NCI-H2107 treated with DMSO at 0.1 percent for 48 hours (cell line): ENCODE measurements at regions not wholly inside any gene's neighbourhood (a gene's known extent, or its start where the extent isn't known, plus 50 kb on each side); places are given as distances from the start of the nearest gene placed in this dataset.

ENCODE experiments used
- DNase-seq: peaks from one replicate; lab custom pipeline; 2025; ENCODE audit not compliant: unreplicated experiment; lab: John Stamatoyannopoulos, UW

GRCh38 chr12:4056910-4057845, 184.0 kb upstream of the PARP11 start:
- DNase-seq, result no peak

- no peak for DNase-seq
These were observed 181.4 kb upstream of the PARP11 start for GRCh38 chr12:4054630-4055029.

DNA sequence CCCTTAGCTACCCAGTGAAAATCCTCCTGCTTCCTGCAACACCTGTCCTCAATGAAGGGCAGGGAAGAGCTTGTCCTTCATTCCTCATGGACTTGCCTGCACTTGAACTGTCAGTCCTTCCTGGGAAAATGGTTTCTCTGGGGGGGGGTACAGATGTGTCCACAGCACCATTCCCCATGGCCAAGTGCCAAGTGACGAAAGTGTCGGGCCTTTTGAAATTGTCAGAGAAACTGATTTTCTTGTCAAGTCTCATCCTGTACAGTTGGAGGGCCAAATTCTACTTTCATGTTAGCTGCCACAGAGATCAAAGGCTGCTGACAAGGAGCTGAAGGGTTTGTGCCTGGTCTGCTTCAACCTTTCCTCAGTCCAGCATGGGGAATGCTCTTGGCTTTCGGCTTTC, 179.5 kb upstream of the PARP11 start:
- DNase-seq, result no peak

DNA sequence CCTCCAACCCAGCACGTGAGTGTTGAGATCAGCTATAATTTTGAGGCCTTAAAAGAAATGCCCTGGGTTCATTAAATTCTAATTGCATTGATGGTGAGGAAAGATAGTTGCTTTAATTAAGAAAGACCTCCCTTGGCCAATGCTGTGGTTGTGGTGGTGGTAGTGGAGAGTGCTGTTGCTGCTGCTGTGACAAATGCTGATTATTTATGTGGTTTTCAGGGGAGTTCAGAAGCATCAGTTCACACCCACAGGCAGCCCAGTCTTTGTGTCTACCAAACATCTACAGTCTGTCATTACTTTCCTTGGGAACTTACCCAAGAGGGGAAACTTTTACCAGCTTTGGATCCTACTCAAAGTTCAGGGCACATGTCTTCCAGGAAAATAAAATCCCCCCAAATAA, 178.4 kb upstream of the PARP11 start:
- no peak for DNase-seq

- no peak for DNase-seq
These were observed 177.1 kb upstream of the PARP11 start for GRCh38 chr12:4050340-4050739.

DNA sequence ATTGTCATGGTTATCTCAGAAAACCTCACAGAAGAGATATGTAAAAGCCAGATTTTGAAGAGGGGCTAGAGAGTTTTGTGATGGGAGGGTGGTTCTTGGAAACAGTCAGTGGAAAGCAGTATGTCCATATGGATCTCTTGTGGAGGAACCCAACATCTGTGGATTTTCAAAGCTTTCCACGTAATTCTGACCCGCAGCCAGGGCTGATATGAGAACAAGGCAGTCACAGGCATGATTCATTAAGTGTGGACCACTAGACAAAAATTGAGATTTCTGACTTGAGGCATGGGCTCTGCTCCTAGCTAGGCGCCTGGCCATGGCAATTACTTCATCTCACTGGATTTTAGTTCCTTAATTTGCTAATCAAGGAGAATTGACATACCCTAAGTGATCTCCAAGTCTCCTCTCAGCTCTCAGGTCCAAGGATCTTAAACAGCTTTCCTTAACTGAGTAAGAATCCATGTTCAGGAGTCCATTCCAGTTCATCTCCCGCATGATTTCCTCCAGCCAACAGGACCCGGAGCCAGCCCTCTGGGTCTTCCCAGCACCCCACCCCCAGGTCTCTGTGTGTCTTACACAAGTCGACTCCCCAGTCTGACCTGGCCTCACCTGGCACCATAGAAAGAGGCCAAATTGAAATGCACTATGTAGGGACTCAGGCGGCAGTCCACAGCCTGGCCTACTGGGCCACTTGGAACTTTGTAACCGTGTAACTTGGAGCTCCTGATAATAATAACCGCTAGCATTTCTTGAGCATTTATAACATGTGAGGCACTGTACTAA, 176.3 kb upstream of the PARP11 start:
- no peak for DNase-seq

- DNase-seq, result no peak
These were observed 174.2 kb upstream of the PARP11 start for GRCh38 chr12:4047421-4047820.

GRCh38 chr12:4046495-4046840, 173.3 kb upstream of the PARP11 start:
- no peak for DNase-seq

DNA sequence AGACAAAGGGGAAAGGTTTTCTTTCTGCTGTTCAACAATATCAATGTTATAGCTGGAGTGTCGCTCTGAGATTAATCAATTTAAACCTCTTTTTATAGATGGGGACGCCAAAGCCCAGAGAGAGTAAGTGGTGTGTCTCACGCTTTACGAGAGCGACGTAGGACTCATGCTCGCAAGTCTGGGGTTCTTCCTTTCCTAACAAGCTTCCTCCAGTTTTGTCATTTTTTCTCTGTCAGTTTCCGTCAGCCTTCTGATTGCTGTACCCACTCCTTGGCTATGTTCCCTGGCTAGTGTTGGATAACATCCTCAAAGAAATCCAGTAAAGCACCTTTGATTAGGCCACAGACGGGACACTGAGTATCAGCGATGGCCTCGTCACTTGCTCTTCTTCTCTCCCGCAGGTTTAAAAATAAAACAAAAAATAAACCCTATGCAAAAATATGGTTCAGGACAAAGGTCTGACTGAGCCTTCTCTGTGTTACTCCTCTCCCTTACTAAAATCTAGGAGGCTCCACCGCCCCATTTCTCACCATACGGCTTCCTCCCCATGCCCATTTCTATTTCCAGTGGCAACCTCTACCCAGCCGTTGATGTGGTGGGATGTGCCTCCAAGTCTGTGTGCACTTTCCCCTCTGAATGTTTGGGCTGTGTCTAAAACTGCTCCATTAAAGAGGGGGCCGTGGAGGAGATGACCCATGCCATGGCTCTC, 172.7 kb upstream of the PARP11 start:
- no peak for DNase-seq

DNA sequence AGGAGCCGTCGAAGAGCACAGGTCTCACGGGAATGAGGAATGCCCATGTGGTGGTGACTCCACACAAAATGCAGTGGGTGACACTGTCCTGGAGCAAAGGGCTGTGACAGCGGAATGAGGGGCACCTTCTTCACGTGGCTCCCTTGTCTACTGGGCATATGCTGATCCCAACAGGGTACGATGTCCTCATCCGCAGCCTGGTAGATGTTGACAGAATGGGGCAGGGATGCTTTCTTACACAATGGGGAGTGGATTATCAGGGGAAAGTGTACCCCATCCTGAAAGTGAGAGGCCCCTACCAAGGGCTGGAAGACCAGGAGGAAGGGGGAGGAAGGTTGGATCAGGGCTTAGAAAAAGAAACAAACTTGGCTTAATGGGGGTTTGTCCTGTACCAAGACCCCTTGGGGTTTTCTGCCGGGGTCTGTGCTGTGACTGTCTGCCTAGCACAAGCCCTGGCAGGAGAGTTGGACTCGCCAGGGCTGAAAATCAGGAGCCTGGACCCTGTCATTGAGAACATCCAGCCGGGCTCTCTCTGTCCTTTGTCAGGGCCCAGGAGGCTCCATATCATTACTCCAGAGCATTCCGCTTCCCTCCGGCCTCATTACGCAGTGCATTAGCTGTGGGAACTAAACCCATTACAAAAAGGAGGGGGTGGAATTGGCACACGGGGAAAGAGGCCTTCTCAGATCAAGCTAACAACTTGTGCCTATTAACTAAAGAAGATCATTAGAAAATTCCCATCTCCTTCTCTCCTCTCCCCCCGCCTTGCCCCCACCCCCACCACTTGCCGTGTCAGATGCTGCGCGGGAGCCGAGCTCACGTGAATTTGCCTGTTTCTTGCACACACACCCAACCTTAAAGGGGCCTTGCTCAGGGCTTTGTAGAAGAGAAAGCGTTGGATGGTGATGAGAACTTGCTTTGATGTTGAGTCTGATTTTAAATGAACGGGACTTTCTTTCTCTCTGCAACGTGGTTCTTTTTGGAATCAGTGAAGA, 171.8 kb upstream of the PARP11 start:
- DNase-seq, result no peak

- DNase-seq, result no peak
These were observed 170.9 kb upstream of the PARP11 start for GRCh38 chr12:4044101-4044500.

- DNase-seq, result no peak
These were observed 168.1 kb upstream of the PARP11 start for GRCh38 chr12:4041187-4041885.

GRCh38 chr12:4039931-4040330, 166.7 kb upstream of the PARP11 start:
- DNase-seq, result no peak

- DNase-seq, result no peak
These were observed 164.6 kb upstream of the PARP11 start for GRCh38 chr12:4037747-4038312.

DNA sequence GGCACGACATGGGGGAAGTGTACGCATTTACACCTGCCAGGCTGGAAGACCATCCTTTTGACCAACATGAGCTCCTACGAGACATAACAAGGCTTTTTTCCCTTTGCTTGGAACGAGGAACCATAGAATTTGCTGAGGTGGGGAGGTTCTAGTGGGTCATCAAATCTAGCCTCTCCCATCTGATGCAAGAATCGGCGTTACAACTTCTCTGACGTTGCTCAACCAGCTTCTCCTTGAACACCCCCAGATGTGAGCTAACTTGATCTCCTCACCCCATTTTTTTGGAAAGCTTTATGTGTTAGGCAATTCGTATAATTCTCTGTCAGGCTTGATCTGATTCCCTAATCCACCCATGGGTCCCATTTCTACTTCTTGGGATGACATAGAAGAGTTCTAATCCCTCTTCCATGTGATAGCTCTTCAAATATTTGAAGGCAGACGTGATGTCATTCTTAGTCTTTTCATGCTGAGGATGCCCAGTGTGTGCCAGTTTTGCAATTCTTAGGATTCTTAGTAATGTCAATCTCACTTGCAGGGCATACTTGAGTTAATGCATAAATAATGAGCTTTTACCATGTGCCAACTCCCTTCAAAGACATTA, 163.6 kb upstream of the PARP11 start:
- DNase-seq, result no peak

- DNase-seq, result no peak
These were observed 161.7 kb upstream of the PARP11 start for GRCh38 chr12:4034921-4035320.

DNA sequence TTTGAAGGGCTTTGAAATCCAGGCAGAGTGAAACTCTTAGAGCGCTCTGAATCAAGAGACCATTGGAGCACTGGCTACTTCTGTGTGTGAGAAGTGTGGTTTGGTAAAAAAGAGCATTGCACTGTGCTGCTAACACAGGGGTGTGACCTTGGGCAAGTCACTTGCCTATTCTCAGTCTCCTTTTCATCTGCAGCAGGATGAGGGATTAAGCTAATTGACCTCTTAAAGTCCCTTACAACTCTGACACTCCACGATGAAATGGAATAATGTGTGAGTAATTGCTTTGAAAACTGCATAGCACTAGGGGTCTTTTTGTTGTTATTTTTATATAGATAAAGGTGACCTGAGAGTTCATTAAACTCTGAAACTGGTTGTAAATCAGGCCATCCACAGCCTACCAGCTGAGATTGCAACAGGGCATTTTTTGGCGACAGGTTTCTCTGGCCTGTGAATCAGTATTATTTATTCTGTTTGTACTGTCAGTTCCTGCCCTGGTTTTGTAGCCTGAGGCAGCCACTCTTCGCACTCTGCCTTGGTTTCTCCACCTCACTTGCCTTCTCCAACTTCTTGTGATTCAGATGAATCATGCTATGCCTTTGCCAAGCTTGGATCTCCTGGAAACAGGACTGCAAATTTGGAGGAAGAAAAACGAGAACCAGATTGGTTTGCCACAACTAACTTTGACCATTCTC, 159.9 kb upstream of the PARP11 start:
- no peak for DNase-seq

DNA sequence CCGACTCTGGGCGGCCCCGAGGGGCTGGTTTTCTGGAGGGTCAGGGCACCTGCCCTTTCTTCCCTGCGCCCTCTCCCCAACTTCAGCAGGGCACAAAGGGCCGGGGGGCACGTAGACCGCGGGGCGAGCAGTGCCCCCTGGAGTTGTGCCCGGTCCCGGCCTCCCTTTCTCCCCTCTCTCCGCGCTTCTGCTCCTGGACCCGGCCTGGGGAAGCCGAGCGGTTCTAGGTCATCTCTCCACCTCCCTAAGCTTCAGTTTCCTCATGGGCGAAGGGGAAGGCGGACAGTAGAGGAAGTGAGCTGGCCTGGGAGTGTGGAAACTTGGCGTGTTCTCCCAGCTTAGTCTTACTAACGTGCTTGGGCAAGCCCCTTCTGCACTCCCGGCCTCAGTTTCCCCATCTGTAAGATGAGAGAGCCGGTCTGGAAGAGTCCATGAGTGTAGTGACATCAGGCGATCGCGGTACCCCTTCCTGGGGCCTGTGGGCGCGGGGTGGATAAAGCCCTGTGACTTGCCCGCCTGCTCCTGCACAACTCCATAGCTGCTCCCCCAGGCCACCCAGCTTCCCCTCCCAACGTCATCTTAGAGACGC, 158.6 kb upstream of the PARP11 start:
- no peak for DNase-seq
